ENCODE measurements at regions not wholly inside any gene's neighbourhood (a gene's known extent, or its start where the extent isn't known, plus 50 kb on each side); places are given as distances from the start of the nearest gene placed in this dataset.

GRCh38 chr15:45857291-45857690 lies 222.5 kb downstream of the SQOR start (continued):
- no peak for TF ChIP-seq REST (IDR thresholded peaks at IDR 0.05; ENCODE audit: low read depth)
- TF ChIP-seq EZH2 (IDR thresholded peaks at IDR 0.05) = no peak
- TF ChIP-seq SIN3A (IDR thresholded peaks at IDR 0.05; ENCODE audit: low read depth) = no peak
- TF ChIP-seq ZNF274 (IDR thresholded peaks at IDR 0.05; ENCODE audit: low read depth, low read length) = no peak

GRCh38 chr15:45858491-45858890 lies 223.7 kb downstream of the SQOR start:
- POLR2A ChIA-PET = no interaction called here
- TF ChIP-seq EGR1 (IDR thresholded peaks at IDR 0.05; ENCODE audit: low read depth) (no peak), EZH2phosphoT487 (IDR thresholded peaks at IDR 0.05; ENCODE audit: borderline replicate concordance) (no peak), TCF7L2 (IDR thresholded peaks at IDR 0.05; ENCODE audit: borderline replicate concordance, extremely low read depth, insufficient read depth, insufficient read length) (no peak), ATF3 (IDR thresholded peaks at IDR 0.05) (no peak), FOSL1 (IDR thresholded peaks at IDR 0.05; ENCODE audit: low read depth) (no peak), SRF (IDR thresholded peaks at IDR 0.05; ENCODE audit: low read depth) (no peak), CEBPB (IDR thresholded peaks at IDR 0.05; ENCODE audit: low read depth) (no peak), ZNF274 (IDR thresholded peaks at IDR 0.05; ENCODE audit: low read depth, low read length) (no peak), RAD21 (IDR thresholded peaks at IDR 0.05; ENCODE audit: low read depth) (no peak), MAX (IDR thresholded peaks at IDR 0.05) (no peak), JUND (IDR thresholded peaks at IDR 0.05) (no peak), POLR2AphosphoS5 (IDR thresholded peaks at IDR 0.05; ENCODE audit: low read depth, low read length) (no peak), EZH2 (IDR thresholded peaks at IDR 0.05) (no peak), REST (IDR thresholded peaks at IDR 0.05; ENCODE audit: low read depth) (no peak), ZBTB33 (IDR thresholded peaks at IDR 0.05; ENCODE audit: extremely low read depth, insufficient replicate concordance, low read length) (no peak)

More at GRCh38 chr15:45858491-45858890, 223.7 kb downstream of the SQOR start:
- ChIA-PET CTCF (no interaction called here), RAD21 (ENCODE audit: low non-redundant PET in 1 of 2, low total read pairs in 2 of 2, uncharacterized antibody in 2 of 2, unreplicated experiment in 2 of 2) (no interaction called here)
- no peak overlapping the region for H3K4me3 ChIP-seq (replicated peaks in 1 of 2; ENCODE audit: low read depth in 1 of 2, low read length in 2 of 2)
- no peak overlapping the region for H3K9ac ChIP-seq (ENCODE audit: low read length)
- DNase-seq (ENCODE audit: low read depth, low spot score) (no peak), ATAC-seq (no peak)
- H3K27me3 ChIP-seq (ENCODE audit: insufficient read depth, low read length) = no peaks in the 10 kb centered on the region
- H4K20me1 ChIP-seq (ENCODE audit: insufficient read depth) = no peaks in the 10 kb centered on the region
- no peaks in the 10 kb centered on the region for H3K9me2 ChIP-seq (ENCODE audit: insufficient read depth)
- H3K4me1 ChIP-seq (ENCODE audit: control insufficient read depth in 1 of 2, insufficient read depth in 2 of 2, low read length in 2 of 2) = 0 out of 4 replicates have a peak, but pooled peaks cover 0 to 5% of the 10 kb centered on the region in 2 experiments
- intact Hi-C loops (cut with micrococcal nuclease) = no loop called here
- no peaks in the 10 kb centered on the region for H3K36me3 ChIP-seq (ENCODE audit: control insufficient read depth in 1 of 2, insufficient read depth in 2 of 2, low read length in 2 of 2)
- no peaks in the 10 kb centered on the region for H3K9me3 ChIP-seq (ENCODE audit: control insufficient read depth in 1 of 2, insufficient read depth in 1 of 2, low read depth in 1 of 2, low read length in 2 of 2)
- no peak overlapping the region for H3K27ac ChIP-seq (ENCODE audit: low read depth, low read length)
- BruUV-seq (replicated peaks) = no TSS peak
- H3K4me2 ChIP-seq (ENCODE audit: low read length) = no peak overlapping the region
- no peaks in the 10 kb centered on the region for H3K79me2 ChIP-seq (ENCODE audit: insufficient read depth, low read length)
- no peak overlapping the region for H2AFZ ChIP-seq (ENCODE audit: low read depth, low read length, poor library complexity, severe bottlenecking)

Data from HCT116 (cell line).